GM18907 (cell line): ENCODE measurements at regions not wholly inside any gene's neighbourhood (a gene's known extent, or its start where the extent isn't known, plus 50 kb on each side); places are given as distances from the start of the nearest gene placed in this dataset.

Source experiments
- ATAC-seq: cut with Tn5 transposase; IDR thresholded peaks from one replicate; pipeline ENCODE4 v1.9.1; 2021; ENCODE audit warnings: mild to moderate bottlenecking, moderate library complexity; ENCODE audit not compliant: unreplicated experiment

GRCh38 chr20:48366230-48366629, 461.6 kb downstream of the PREX1 start:
- ATAC-seq: no peak

- no peak for ATAC-seq
These were observed 462.9 kb downstream of the PREX1 start for GRCh38 chr20:48364688-48365421.

GRCh38 chr20:48364055-48364454, 463.7 kb downstream of the PREX1 start:
- ATAC-seq: no peak

GRCh38 chr20:48360342-48360975, 467.3 kb downstream of the PREX1 start:
- peak; percentile 41 for ATAC-seq

- peak; percentile 69 for ATAC-seq
These were observed 468.0 kb downstream of the PREX1 start for GRCh38 chr20:48359692-48360341.

- peak; percentile 20 for ATAC-seq
These were observed 468.8 kb downstream of the PREX1 start for GRCh38 chr20:48359055-48359390.

- no peak for ATAC-seq
These were observed 469.4 kb downstream of the PREX1 start for GRCh38 chr20:48358176-48359054.

- ATAC-seq: no peak
These were observed 470.1 kb downstream of the PREX1 start for GRCh38 chr20:48357714-48358113.

- ATAC-seq: no peak
These were observed 472.9 kb downstream of the PREX1 start for GRCh38 chr20:48354903-48355302.

GRCh38 chr20:48354320-48354876, 473.4 kb downstream of the PREX1 start:
- no peak for ATAC-seq

GRCh38 chr20:48352628-48353027, 475.2 kb downstream of the PREX1 start:
- ATAC-seq: no peak

- no peak for ATAC-seq
These were observed 475.8 kb downstream of the PREX1 start for GRCh38 chr20:48352042-48352441.

- no peak for ATAC-seq
These were observed 477.3 kb downstream of the PREX1 start for GRCh38 chr20:48350313-48350988.

GRCh38 chr20:48349656-48350055, 478.1 kb downstream of the PREX1 start:
- ATAC-seq: no peak

GRCh38 chr20:48348022-48348421, 479.8 kb downstream of the PREX1 start:
- no peak for ATAC-seq

- ATAC-seq: no peak
These were observed 484.8 kb downstream of the PREX1 start for GRCh38 chr20:48342822-48343513.

GRCh38 chr20:48340883-48341281, 486.9 kb downstream of the PREX1 start:
- ATAC-seq: no peak

GRCh38 chr20:48339986-48340882, 487.6 kb downstream of the PREX1 start:
- ATAC-seq: no peak
